Medulla oblongata (tissue), 1 donor: ENCODE measurements at regions not wholly inside any gene's neighbourhood (a gene's known extent, or its start where the extent isn't known, plus 50 kb on each side); places are given as distances from the start of the nearest gene placed in this dataset.
A peak's percentile ranks its signal among the peaks of the same experiment; 100 is the strongest.
"Not testable (repeated sequence)": the region's sequence is repeated elsewhere in the genome, so short reads cannot be mapped to it uniquely, and the experiment has no call there.

ENCODE experiments used
- DNase-seq: peaks from one replicate; pipeline ENCODE4 v3.0.0-alpha.2; 2015; ENCODE audit errors: extremely low spot score

GRCh38 chr13:67452526-67452925, 222.4 kb upstream of the PCDH9 start:
- DNase-seq, result not testable (repeated sequence)

- DNase-seq, result no peak
These were observed 215.3 kb upstream of the PCDH9 start for GRCh38 chr13:67445436-67445835.

GRCh38 chr13:67443923-67444322, 213.8 kb upstream of the PCDH9 start:
- no peak for DNase-seq

- DNase-seq, result no peak
These were observed 210.3 kb upstream of the PCDH9 start for GRCh38 chr13:67440236-67440975.

DNA sequence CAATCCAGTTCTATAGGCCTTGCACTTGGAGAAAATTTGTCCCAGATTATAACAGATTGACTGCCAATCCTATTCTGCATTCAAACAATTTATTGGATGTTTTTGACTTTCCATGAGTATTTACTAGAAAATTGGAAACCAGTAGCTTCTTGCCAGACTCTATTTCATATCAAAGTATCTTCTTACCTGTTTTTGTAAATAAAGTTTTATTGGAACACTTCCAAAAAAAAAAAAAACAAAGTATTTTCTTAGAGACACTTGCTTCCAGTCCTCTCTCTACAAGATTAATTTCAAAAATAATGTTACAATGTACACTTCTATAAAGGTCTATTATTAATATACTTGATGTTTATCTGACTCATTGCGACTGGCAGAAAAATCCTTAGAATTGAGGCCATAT, 209.2 kb upstream of the PCDH9 start:
- DNase-seq, result no peak

- peak; percentile 41 for DNase-seq
These were observed 208.3 kb upstream of the PCDH9 start for GRCh38 chr13:67438465-67438864.

GRCh38 chr13:67437244-67437643, 207.1 kb upstream of the PCDH9 start:
- no peak for DNase-seq

GRCh38 chr13:67421475-67421874, 191.3 kb upstream of the PCDH9 start:
- DNase-seq, result no peak

DNA sequence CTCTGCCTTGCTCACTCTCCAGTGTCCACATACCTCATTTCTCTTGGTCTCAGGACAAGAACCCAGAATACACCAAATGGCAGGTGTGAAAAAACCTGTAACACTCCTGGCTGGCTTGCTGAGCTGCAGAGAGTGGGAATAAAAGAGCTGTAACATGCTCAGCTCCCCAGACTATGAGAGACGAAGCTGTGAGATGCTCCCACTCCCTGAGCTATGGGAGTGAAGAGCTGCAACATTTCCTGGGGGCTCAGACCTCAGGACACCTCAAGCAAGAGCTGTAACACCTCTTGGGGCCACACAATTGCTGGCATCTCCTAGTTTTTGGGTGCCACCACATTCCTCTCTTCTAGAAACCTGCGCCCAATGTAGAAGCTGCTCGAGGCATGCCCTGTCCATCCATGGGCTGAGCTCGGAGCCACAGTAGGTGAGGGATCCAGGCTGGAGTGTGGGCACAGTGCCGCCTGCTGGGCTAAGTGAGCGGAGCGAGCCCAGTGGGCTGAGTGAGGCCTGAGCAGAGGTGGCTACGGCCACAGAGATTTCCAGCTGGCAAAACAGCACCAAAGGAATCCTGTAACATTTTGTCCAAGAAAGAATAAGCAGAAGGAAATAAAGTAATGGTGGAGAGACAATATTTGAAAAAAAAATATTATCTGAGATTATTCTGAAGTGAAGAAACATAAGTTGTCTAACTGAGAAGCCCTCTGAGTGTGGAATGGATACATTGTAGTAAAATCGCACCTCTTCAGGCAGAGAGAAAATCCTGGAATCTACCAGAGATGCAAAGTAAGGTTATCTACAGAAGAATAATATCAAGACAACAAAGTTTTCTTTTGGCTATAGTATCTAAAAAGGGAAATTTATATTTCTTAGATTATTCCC, 186.2 kb upstream of the PCDH9 start:
- DNase-seq, result no peak

DNA sequence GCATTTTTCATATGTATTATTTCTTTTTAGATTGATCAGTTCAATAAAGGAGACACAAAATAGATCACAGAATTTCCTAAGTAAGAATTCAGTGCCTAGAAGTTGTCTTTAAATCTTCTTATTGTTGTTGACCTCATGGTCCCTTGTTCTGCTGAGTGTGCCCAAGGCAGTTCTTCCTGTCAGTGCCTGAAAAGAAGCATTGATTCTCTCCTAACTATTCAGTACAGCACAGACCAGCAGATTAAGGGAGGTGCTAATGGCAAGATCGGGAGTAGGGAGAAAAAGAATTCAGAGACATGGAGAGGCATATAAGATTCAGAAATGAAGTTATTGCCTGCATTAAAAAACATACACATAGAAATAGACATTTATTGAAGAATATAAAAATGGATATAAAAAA, 180.5 kb upstream of the PCDH9 start:
- peak; percentile 5 for DNase-seq

DNA sequence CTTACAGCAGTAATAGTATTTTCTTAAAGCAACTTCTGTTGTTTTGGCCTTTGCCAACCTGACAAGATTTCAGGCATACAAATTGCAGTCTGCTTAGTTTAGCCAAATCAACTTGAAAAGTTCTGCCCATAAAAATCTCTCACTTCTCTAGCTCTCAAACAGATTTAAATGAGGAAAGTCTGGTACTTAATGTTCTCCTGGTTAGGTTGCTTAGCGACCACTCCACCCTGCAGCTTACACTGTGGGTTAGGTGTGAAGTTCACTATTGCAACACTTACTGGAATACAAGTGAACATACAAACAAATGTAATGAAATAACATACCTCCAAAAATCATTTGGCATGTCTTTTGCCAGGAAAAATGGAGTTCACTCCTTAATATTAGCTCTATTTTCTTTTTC, 178.7 kb upstream of the PCDH9 start:
- peak; percentile 34 for DNase-seq

- DNase-seq, result no peak
These were observed 172.4 kb upstream of the PCDH9 start for GRCh38 chr13:67402546-67402945.

- no peak for DNase-seq
These were observed 165.4 kb upstream of the PCDH9 start for GRCh38 chr13:67395577-67395976.

DNA sequence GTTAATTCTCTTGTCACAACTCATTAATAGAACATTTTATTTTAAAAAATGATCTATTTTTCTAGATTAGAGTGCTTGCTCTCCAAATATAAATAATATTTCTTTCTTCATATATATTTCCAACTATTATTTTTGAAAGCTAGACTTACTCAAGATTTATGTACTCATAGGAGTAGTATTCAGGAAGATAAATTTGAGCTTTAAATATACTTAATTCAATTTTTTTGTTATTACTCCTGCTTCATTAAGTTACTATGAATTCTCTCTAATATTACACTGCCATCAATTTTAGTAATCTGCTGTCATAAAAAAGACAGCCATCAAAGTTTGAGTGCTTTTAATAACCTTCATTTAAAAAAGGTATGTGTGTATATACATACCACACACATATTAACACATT, 161.9 kb upstream of the PCDH9 start:
- DNase-seq, result no peak

DNA sequence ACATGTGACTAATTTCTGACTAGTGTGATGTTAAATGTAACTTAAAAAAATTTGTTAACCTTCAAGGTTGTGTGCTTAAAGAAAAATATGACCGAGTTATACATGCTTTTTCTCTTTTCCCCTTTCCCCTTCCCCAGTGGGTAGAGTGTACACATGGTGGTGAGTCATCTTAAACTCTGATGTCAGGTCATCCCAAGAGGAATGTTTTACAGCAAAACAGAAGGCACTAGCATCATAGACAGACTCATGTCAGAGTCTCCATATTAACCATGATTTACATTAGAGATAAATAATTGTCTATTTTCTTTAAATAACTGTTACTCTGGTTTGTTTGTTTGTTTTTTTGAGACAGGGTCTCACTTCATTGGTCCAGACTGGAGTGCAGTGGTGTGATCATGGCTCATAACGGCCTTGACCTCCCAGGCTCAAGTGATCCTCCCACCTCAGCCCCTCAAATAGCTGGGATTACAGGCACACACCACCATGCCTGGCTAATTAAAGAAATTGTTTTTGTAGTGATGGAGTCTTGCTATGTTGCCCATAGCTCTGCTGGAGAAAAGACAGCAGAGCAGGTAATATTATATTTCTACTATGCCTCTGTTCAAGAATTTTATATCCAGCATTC, 160.4 kb upstream of the PCDH9 start:
- no peak for DNase-seq

DNA sequence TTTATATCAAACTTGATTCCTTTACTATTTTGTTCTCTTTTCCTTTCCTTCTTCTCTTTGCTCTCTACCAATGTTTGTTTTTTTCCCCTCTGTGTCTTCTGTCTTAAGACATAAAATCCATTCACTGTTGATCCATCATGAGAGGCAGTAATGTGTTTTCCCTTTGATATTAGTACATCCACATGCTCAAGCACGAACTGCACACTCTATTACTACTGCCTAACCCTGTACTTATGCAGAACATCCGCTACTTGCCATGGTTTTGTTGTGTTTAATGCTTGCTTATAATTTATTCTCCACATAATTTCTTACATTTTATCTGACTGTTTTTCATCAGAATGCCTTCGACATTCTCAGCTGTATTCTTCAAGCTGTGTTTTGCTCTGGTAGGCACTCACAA, 159.0 kb upstream of the PCDH9 start:
- no peak for DNase-seq

GRCh38 chr13:67383109-67383757, 153.1 kb upstream of the PCDH9 start:
- peak; percentile 4 for DNase-seq

DNA sequence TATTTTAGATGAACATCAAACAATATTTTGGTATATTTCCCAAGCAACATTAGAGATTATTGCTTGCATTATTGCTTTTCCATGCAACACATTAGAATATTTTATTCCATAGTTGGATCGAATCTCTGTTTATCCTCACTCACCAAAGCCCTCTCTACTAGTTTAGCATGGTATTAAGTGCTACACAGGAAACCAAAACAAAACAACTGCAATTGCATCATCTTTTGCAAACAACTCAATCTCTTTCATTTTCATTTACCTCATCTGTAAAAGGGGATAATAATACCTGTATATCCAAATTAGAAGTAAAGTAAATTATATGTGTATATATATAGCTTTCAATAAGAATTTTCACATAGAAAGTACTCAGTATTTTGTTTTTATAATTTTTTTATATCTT, 147.8 kb upstream of the PCDH9 start:
- DNase-seq, result no peak

- no peak for DNase-seq
These were observed 144.3 kb upstream of the PCDH9 start for GRCh38 chr13:67374391-67374790.

- no peak for DNase-seq
These were observed 142.8 kb upstream of the PCDH9 start for GRCh38 chr13:67372868-67373464.

DNA sequence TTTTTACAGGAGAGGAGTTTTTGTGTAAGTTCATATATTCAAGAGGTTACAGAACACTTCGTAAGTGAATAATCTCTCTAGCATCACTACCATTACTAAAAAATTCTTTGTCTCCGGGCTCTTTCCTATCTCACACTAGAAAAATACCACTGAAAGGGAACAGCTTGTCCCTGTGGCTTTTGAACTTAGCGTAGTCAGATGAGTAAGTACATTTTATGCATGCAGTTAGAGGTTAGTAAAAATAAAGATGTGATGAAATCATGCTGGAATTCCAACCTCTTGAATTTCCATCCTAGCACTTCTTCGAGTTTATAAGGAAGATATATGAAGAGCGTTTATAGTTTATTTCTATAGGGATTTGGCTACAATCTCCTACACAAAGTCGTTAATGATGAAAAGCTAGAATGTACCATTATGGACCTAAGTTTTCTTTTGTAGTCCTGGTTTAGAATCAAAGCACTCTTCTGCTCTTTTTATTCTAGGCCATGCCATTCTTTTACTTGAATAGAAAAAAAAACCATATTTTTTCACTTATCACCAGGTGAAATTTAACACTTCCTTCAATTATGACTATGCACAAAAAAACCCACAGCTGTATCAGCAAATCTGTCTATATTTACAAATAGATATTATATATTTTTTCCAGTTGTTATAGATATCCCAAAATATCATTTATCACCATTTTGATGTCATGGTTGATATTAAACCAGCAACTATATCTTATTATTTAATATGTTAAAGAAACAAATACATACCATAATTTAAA, 139.9 kb upstream of the PCDH9 start:
- no peak for DNase-seq
